ENCODE measurements at regions not wholly inside any gene's neighbourhood (a gene's known extent, or its start where the extent isn't known, plus 50 kb on each side); places are given as distances from the start of the nearest gene placed in this dataset.

GRCh38 chr1:198015309-198015708, 98.1 kb downstream of the LHX9 start (continued):
- no peak for TF ChIP-seq PATZ1 (CRISPR knock-in tag; IDR thresholded peaks at IDR 0.05; ENCODE audit: borderline replicate concordance)

GRCh38 chr1:198018529-198018928, 101.4 kb downstream of the LHX9 start:
- 0 out of 2 replicates have a peak, but pooled peaks have one; percentile 54 for TF ChIP-seq OSR1 (CRISPR knock-in tag; IDR thresholded peaks at IDR 0.05)
- no peak for TF ChIP-seq TCF4 (CRISPR knock-in tag; IDR thresholded peaks at IDR 0.05; ENCODE audit: borderline replicate concordance)
- peak; percentile 80 for ATAC-seq

GRCh38 chr1:198019126-198019525, 102.0 kb downstream of the LHX9 start:
- no peak; the same call in 2 of the 3 replicates for ATAC-seq
- TF ChIP-seq ZC3H10 (CRISPR knock-in tag; IDR thresholded peaks at IDR 0.05) (no peak), ARNTL (CRISPR knock-in tag; IDR thresholded peaks at IDR 0.05; ENCODE audit: borderline replicate concordance, low read depth) (no peak), PATZ1 (CRISPR knock-in tag; IDR thresholded peaks at IDR 0.05; ENCODE audit: borderline replicate concordance) (no peak), SNAI2 (CRISPR knock-in tag; IDR thresholded peaks at IDR 0.05) (no peak), RARB (CRISPR knock-in tag; IDR thresholded peaks at IDR 0.05) (no peak), PPARA (CRISPR knock-in tag; IDR thresholded peaks at IDR 0.05; ENCODE audit: borderline replicate concordance) (no peak), TOX (CRISPR knock-in tag; IDR thresholded peaks at IDR 0.05; ENCODE audit: borderline replicate concordance) (no peak)

GRCh38 chr1:198024336-198024735, 107.2 kb downstream of the LHX9 start:
- no peak for ATAC-seq
- TF ChIP-seq SNAI2 (CRISPR knock-in tag; IDR thresholded peaks at IDR 0.05) (no peak), TOX (CRISPR knock-in tag; IDR thresholded peaks at IDR 0.05; ENCODE audit: borderline replicate concordance) (no peak), ESRRG (CRISPR knock-in tag; IDR thresholded peaks at IDR 0.05) (no peak), TCF4 (CRISPR knock-in tag; IDR thresholded peaks at IDR 0.05; ENCODE audit: borderline replicate concordance) (no peak), PATZ1 (CRISPR knock-in tag; IDR thresholded peaks at IDR 0.05; ENCODE audit: borderline replicate concordance) (no peak), CREB5 (CRISPR knock-in tag; IDR thresholded peaks at IDR 0.05; ENCODE audit: low read depth) (no peak), ZFP30 (CRISPR knock-in tag; IDR thresholded peaks at IDR 0.05) (no peak), ZNF70 (CRISPR knock-in tag; IDR thresholded peaks at IDR 0.05) (no peak), OSR1 (CRISPR knock-in tag; IDR thresholded peaks at IDR 0.05) (no peak), ARNTL (CRISPR knock-in tag; IDR thresholded peaks at IDR 0.05; ENCODE audit: borderline replicate concordance, low read depth) (no peak), POU6F1 (CRISPR knock-in tag; IDR thresholded peaks at IDR 0.05; ENCODE audit: borderline replicate concordance, low read depth) (no peak), ZNF8 (CRISPR knock-in tag; IDR thresholded peaks at IDR 0.05) (no peak), GLIS3 (CRISPR knock-in tag; IDR thresholded peaks at IDR 0.05) (no peak)

- ATAC-seq, result peak; percentile 60; the same call in 2 of the 3 replicates
- TF ChIP-seq CREB5 (CRISPR knock-in tag; IDR thresholded peaks at IDR 0.05; ENCODE audit: low read depth) (no peak), ZNF70 (CRISPR knock-in tag; IDR thresholded peaks at IDR 0.05) (no peak), TCF4 (CRISPR knock-in tag; IDR thresholded peaks at IDR 0.05; ENCODE audit: borderline replicate concordance) (no peak), POU6F1 (CRISPR knock-in tag; IDR thresholded peaks at IDR 0.05; ENCODE audit: borderline replicate concordance, low read depth) (no peak), CSRNP3 (CRISPR knock-in tag; IDR thresholded peaks at IDR 0.05) (no peak), ZFP30 (CRISPR knock-in tag; IDR thresholded peaks at IDR 0.05) (no peak), SNAI2 (CRISPR knock-in tag; IDR thresholded peaks at IDR 0.05) (no peak)
Observed at GRCh38 chr1:198024782-198025181, 107.6 kb downstream of the LHX9 start.
